Stomach (tissue), 8 donors: ENCODE measurements at regions not wholly inside any gene's neighbourhood (a gene's known extent, or its start where the extent isn't known, plus 50 kb on each side); places are given as distances from the start of the nearest gene placed in this dataset.

Experiments
- DNase-seq, 2 donors: peaks; one replicate each; pipeline versions ENCODE4 v3.0.0 to v3.0.0-alpha.2; 2013 to 2019
- H3K27ac ChIP-seq, 5 donors: fragments of 200-600 bp in 4 of 5; sonication (generic) in 4 of 5; one replicate each; pipeline ENCODE4 v1.5.1; 2013 to 2019; ENCODE audit warnings: mild to moderate bottlenecking in 1 of 5, moderate library complexity in 1 of 5
- H3K27me3 ChIP-seq, 3 donors: fragments of 200-600 bp; sonication (generic); one replicate each; pipeline ENCODE4 v1.5.1; 2017 to 2019; ENCODE audit warnings: mixed run types in 1 of 3
- H3K36me3 ChIP-seq, 4 donors: fragments of 200-600 bp; sonication (generic); 1 replicate in 3 of 4; 2 replicates in 1 of 4; pipeline ENCODE4 v1.5.1; 2016 to 2019
- H3K4me1 ChIP-seq, 4 donors: fragments of 200-600 bp; sonication (generic); one replicate each; pipeline ENCODE4 v1.5.1; 2016 to 2019
- H3K4me3 ChIP-seq, 4 donors: fragments of 200-600 bp; sonication (generic) in 3 of 4; one replicate each; pipeline ENCODE4 v1.5.1; 2016 to 2019; ENCODE audit warnings: mild to moderate bottlenecking in 1 of 4
- H3K9me3 ChIP-seq, 4 donors: fragments of 200-600 bp; sonication (generic); one replicate each; pipeline ENCODE4 v1.5.1; 2016 to 2019
- CTCF ChIP-seq, 7 experiments: fragments of 450-650 bp in 4 of 7; fragments of 200-600 bp in 3 of 7; sonication (generic) in 3 of 7; IDR thresholded peaks; one replicate each; pipeline ENCODE4 v1.5.1; 2016 to 2019; ENCODE audit warnings: antibody characterized with exemption in 7 of 7, control low read depth in 2 of 7, mild to moderate bottlenecking in 1 of 7
- EP300 ChIP-seq: sonication (generic); formaldehyde crosslinking; IDR thresholded peaks from one replicate; pipeline ENCODE4 v1.6.1; 2017; ENCODE audit warnings: antibody characterized with exemption
- POLR2A ChIP-seq, 4 donors: fragments of 450-650 bp; IDR thresholded peaks; one replicate each; pipeline ENCODE4 v1.6.1; 2016; ENCODE audit warnings: antibody characterized with exemption in 4 of 4, control low read depth in 2 of 4, mild to moderate bottlenecking in 1 of 4, moderate library complexity in 1 of 4
- POLR2AphosphoS5 ChIP-seq, 3 donors: sonication (generic); formaldehyde crosslinking; IDR thresholded peaks; one replicate each; pipeline ENCODE4 v1.6.1; 2016; ENCODE audit warnings: antibody characterized with exemption in 3 of 3
- WGBS, 5 donors: extraction: QIAGEN DNeasy Blood & Tissue Kit in 3 of 5; methylation state at CpG; one replicate each; pipeline versions ENCODE4 v1.1.5 to v1.1.7; 2013 to 2018; 5-methylcytosine and 5-hydroxymethylcytosine counted together
- intact Hi-C: fragments of 100-400 bp; cut with DNase I; formaldehyde crosslinking; loops from one replicate; pipeline ENCODE4 v1.15.1; 2023; ENCODE audit warnings: low total_unique reads
- donor health status: healthy with polysubstance abuse.
- donor health status: Bipolar disorder and iron deficiency.
- donor health status: healthy.

DNA sequence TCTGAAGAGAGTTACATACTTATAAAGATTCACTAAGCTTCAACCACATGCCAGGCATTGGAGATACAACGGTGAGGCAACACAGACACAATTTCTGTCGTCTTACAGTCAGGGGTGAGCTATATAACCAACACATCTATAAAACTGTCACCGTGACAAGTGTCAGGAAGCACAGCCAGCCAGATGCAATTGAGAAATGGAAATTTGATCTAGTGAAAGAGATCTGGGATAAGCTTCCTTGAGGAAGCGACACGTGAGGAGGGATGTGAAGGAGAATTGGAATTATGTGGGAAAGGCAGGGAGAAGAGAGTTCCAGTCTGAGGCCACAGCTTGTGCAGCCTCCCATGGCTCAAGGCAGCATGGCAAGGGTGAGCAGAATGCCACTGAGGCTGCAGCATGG, 50.9 kb upstream of the ZNF354B start:
- no peaks in the 10 kb centered on the region for H3K4me1 ChIP-seq
- H3K4me3 ChIP-seq: no peak overlapping the region
- H3K9me3 ChIP-seq: no peaks in the 10 kb centered on the region
- no peak for DNase-seq
- H3K27ac ChIP-seq: no peak overlapping the region
- WGBS, 5 donors: 65 to 77% (median 70%) methylated on average over 5 of the region's 5 CpGs
- intact Hi-C loops: no loop called here
- no peak for TF ChIP-seq POLR2AphosphoS5 (IDR thresholded peaks at IDR 0.05)
- TF ChIP-seq EP300: no peak
- TF ChIP-seq POLR2A (IDR thresholded peaks at IDR 0.05): no peak
- no peak for TF ChIP-seq CTCF (IDR thresholded peaks at IDR 0.05)
- no peaks in the 10 kb centered on the region for H3K36me3 ChIP-seq
- H3K27me3 ChIP-seq: no peaks in the 10 kb centered on the region

DNA sequence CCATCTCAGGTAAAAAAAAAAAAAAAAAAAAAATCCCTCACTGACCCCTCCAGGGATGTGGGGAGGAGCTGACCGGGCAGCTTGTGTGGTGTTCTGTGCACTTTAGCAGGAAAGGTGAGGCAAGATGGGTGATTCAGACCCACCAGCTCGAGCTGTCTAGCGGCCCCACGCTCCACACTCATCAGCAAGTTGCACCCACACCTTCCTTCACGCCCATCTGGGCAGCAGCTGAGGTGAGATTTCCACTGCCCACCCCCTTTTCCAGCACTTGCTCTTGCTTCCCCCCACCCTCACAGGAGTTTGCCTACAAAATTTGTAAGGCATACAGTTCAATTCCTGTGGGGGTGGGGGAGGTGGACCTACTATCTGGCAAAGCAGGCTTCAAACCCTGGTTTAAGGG, 58.7 kb upstream of the ZNF354B start:
- Histone ChIP-seq H3K4me1 (no peaks in the 10 kb centered on the region), H3K27ac (no peak overlapping the region), H3K36me3 (no peaks in the 10 kb centered on the region), H3K9me3 (peaks cover 0 to 5% (median 0%) of the 10 kb centered on the region in 4 donors), H3K4me3 (no peak overlapping the region), H3K27me3 (peaks cover 0 to 11% (median 0%) of the 10 kb centered on the region in 3 donors)
- no peak for DNase-seq
- intact Hi-C loops: no loop called here
- no peak for TF ChIP-seq POLR2AphosphoS5 (IDR thresholded peaks at IDR 0.05)
- TF ChIP-seq EP300: no peak
- no peak for TF ChIP-seq CTCF (IDR thresholded peaks at IDR 0.05)
- TF ChIP-seq POLR2A (IDR thresholded peaks at IDR 0.05): no peak
- 64 to 86% (median 68%) methylated on average over 5 of the region's 5 CpGs for WGBS, 5 donors

- Histone ChIP-seq H3K36me3 (no peaks in the 10 kb centered on the region), H3K27ac (no peak overlapping the region), H3K27me3 (peaks cover 0 to 11% (median 0%) of the 10 kb centered on the region in 3 donors), H3K4me3 (no peak overlapping the region), H3K9me3 (peaks cover 0 to 5% (median 0%) of the 10 kb centered on the region in 4 donors), H3K4me1 (no peaks in the 10 kb centered on the region)
- intact Hi-C loops: loop anchor here (10.0 kb wide), 1 partner anchor 697 kb away; no protein-coding TSS in a partner anchor
- TF ChIP-seq EP300: no peak
- WGBS, 5 donors: 71 to 78% (median 77%) methylated on average over 12 to 19 of the region's 19 CpGs
- DNase-seq: no peak
These were observed 62.0 kb upstream of the ZNF354B start for GRCh38 chr5:178797546-178798440.

- no peak for TF ChIP-seq CTCF (IDR thresholded peaks at IDR 0.05)
- TF ChIP-seq EP300: no peak
- no peak for TF ChIP-seq POLR2AphosphoS5 (IDR thresholded peaks at IDR 0.05)
- 79 to 85% (median 82%) methylated on average over 8 to 12 of the region's 12 CpGs for WGBS, 5 donors
- H3K27me3 ChIP-seq: peaks cover 0 to 11% (median 0%) of the 10 kb centered on the region in 3 donors
- H3K27ac ChIP-seq: no peak overlapping the region
- intact Hi-C loops: loop anchor here (10.0 kb wide), 1 partner anchor 698 kb away; no protein-coding TSS in a partner anchor
- H3K4me3 ChIP-seq: no peak overlapping the region
- DNase-seq: no peak
- H3K9me3 ChIP-seq: peaks cover 0 to 5% (median 0%) of the 10 kb centered on the region in 4 donors
- no peaks in the 10 kb centered on the region for H3K4me1 ChIP-seq
- H3K36me3 ChIP-seq: no peaks in the 10 kb centered on the region
These were observed 62.6 kb upstream of the ZNF354B start for GRCh38 chr5:178797101-178797521.
